Body of pancreas (tissue), 4 donors: ENCODE measurements at regions not wholly inside any gene's neighbourhood (a gene's known extent, or its start where the extent isn't known, plus 50 kb on each side); places are given as distances from the start of the nearest gene placed in this dataset.

ENCODE experiments used
- CTCF ChIP-seq, 7 experiments: fragments of 450-650 bp in 4 of 7; fragments of 200-600 bp in 3 of 7; sonication (generic) in 3 of 7; IDR thresholded peaks; one replicate each; pipeline ENCODE4 v1.5.1; 2016 to 2019; ENCODE audit warnings: antibody characterized with exemption in 7 of 7
- POLR2A ChIP-seq, 3 donors: fragments of 450-650 bp; IDR thresholded peaks; one replicate each; pipeline ENCODE4 v1.6.1; 2016; ENCODE audit warnings: antibody characterized with exemption in 3 of 3, mild to moderate bottlenecking in 2 of 3

DNA sequence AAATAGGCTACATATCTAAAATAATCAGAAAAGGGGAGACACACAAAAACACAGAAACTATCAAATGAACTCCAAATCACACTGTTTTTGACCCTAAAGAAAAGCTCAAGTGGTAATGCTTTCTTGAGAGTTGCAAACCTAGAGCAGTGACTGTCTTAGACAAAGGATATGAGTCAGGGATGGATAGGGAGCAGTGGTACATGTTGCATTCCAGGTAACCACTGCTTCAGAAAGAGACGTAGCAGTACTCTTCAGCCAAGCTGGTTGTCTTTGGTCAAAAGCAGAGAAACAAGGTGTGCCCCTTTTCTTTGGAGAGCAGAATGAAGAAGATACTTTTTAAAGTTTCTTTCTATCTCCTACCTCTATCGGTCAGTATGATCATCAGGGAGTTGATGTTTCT, 1003.6 kb downstream of the CDH9 start:
- TF ChIP-seq CTCF (IDR thresholded peaks at IDR 0.05) (no peak), POLR2A (IDR thresholded peaks at IDR 0.05) (no peak)
